ENCODE measurements at regions not wholly inside any gene's neighbourhood (a gene's known extent, or its start where the extent isn't known, plus 50 kb on each side); places are given as distances from the start of the nearest gene placed in this dataset.
"Not testable (repeated sequence)": the region's sequence is repeated elsewhere in the genome, so short reads cannot be mapped to it uniquely, and the experiment has no call there.

DNA sequence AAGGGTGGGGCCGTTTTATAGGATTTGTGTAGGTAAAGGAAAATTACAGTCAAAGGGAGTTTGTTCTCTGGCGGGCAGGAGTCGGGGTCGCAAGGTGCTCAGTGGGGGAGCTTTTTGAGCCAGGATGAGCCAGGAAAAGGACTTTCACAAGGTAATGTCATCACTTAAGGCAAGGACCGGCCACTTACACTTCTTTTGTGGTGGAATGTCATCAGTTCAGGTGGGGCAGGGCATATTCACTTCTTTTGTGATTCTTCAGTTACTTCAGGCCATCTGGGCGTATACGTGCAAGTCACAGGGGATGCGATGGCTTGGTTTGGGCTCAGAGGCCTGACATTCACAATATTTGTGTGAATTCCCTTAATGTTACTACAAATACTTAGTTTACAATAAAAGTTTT is 88.2 kb upstream of the MAP3K7 start:
- not testable (repeated sequence) for DNase-seq

DNA sequence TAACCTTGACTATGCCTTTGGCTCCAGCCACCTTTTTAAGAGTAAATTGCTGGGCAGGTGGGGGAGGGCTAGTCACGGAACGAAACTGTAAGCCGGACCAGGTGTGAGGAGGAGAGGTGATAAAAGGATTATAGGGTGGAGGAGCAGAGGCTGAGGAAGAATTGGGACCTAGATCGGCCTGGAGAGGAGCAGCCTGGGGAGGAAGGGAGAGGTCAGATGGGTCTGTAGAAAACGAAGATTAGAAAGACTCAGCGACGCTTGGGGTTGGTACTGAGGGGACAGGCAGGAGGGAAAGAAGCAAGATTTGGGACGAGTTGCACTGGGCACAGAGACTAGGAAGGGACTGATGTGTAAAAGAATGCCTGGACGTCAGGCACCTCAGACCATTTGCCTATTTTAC is 87.2 kb upstream of the MAP3K7 start:
- not testable (repeated sequence) for DNase-seq

DNA sequence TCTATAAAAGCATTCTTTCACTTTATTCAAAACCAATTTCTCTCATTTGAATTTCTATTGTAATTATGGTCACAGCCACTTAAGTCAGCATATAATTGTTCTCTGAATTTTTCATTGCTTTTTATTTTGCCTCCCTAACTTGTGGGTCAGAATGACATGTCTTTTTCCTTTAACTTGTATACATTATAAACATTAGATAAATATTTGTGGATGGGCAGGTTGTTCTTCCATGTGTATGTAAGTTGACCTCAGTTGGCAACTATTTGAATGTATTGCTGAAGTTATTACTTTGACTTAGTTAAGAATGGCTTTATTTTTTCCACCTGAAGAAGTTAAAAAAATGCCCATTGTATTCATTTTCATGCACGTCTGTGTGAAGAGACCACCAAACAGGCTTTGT is 83.0 kb upstream of the MAP3K7 start:
- no peak for DNase-seq

DNA sequence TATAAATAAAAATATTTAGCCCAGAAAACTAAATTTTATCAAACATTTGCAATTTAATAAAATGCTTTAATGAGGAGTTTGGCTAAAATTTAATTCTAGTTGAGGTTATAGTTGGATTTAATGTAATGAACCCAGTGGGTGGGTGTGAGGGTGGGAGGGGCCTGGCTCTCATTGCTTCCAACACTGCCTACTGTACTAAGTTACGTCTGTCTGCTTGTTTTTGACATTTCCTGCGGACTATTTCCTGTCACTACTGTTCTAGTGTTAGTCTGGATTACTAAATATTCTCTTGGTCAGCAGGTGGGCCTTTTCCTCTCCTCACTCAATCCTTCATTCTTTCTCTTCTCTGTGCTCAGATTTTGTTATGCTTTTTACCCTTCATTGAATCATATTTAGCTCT is 82.5 kb upstream of the MAP3K7 start:
- no peak for DNase-seq

DNA sequence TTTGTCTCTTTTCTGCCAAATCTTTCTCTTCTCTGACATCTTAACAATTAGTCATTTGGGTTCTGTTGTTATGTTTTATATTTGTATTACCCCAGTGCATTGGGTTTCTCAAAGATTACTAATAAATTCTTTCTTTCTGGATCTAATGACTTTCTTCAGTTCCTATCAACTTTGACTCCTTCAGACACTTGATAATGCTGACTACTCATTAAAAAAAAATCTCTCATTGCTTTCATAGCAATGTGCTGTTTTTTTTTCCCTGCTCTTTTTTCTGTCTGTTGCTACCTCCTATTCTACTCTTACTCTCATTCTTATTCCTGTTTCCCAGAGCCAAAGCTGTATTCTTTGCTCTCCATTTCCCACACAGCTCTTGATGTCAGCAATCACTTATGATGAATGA is 81.3 kb upstream of the MAP3K7 start:
- no peak for DNase-seq

DNA sequence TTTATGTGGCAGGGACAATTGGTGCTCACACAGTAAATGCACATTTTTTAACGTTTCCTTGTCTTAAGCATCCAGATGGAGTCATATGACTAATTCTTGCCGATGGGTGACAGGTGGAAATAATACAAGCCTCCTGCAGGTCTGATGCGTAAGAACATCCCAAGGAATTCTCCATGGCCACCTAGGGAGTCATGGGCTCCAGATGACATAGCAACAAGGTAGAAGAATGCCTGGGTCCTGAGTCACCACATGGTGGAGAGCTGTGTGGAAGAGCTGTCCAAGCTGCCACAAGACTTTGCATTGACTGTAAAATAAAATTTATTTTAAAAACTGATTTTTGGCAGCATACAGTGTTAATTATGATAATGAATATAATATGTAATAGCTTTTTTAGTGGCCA is 77.0 kb upstream of the MAP3K7 start:
- DNase-seq = no peak

DNA sequence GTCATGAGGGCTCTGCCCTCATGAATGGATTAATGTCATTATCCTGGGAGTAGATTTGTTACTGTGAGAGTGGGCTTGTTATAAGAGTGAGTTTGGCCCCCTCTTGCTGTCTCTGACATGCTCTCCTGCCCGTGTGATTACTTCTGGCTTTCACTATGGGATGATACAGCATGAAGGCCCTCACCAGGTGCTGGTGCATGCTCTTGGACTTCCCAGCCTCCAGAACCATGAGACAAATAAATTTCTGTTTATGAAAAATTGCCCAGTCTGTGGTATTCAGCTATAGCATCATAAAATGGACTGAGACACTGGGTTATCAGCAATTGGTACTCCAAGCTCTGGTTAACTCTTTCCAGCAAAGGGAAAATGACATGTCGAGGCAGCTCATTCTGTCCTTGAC is 76.2 kb upstream of the MAP3K7 start:
- DNase-seq = no peak

DNA sequence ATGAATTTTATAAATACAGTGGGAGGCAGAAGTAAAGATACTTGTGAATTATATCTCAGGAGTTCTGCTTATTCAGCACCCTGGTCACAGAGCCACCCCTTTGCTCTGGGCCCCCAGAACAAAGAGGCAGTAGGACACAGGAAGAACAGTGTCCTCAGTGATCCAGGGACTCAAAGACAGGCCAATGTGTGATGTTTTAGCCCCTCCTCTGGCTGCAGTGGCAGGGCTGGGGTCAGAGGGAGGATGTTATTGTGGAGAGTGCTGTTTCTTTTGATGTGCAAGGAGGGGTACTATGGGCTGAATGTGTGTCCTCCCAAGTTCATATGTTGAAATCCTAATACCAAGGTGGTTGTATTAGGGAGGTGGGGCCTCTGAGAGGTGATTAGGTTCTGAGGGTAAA is 74.1 kb upstream of the MAP3K7 start:
- no peak for DNase-seq

DNA sequence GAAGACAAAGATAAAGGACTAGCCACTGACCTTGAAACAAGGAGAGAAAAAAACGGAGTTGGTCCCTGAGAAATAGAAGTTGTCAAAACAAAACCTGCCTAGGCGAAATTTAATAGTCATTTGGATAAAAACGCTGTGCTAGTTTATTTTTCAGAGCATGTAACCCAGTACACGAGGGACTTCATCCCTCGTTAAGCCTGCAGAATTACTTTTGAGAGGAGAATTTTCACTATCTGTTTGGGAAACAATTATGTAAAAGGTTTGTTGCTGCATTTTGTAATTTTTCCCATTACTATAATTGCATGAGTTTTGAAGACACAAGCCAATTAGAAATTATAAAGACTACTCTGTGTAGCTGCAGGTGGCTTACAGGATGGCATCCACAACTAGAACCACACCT is 71.6 kb upstream of the MAP3K7 start:
- DNase-seq = no peak

DNA sequence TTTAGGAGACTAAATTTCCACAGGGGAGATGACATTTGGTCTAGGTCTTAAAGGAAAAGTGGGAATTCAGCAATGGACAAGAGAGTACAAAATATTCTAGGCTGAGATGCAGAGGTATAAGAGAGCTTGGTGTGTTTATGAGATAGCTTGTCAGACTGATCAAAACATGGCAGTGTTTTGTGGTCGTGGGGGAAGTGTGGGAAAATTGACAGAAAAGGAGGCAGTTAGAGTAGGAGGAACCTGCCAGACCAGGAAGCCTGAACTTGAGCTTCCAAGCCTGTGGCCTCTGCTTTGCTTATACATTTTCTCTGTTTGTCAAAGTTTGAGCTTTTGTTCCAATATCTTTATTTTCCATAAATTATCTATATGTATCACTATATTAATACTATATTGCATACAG is 69.5 kb upstream of the MAP3K7 start:
- no peak for DNase-seq

DNA sequence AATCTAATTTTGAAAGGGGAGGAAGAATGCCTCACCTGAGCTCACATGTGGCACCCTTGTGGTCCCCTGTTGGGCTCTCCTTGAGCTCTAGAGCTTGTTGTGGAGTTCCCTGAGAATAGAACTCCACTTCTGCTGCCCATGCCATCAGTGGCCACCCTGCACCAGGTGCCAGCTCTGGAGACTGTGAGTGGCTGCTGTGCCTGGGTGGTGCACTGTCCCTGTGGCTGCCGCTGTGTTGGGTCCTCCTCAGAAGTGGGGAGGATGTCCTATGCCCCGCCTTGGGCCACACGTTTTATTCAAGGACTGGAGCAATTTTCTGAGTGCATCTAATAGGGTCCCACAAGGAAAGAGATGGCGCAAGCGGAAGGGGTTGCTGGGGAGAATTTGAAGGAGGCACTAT is 67.9 kb upstream of the MAP3K7 start:
- no peak for DNase-seq

DNA sequence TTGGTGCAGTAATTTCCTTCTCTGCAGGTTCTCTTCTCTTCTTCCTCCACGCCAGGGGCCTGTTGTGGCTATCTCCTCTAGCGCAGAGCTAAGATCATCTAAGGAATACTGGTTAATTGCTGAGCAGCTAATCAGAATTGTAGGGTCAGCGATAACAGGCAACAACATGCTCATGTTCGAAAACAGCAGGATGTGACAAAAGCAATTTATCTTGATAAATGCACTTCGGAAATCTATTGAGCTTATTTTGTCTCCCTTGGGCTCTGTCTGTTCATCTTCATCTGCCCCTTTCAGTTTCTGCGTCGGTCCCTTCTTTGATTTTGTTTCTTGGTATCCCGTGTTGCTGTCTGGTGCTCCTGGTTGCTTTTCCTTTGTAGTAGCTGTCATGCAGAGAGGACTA is 67.3 kb upstream of the MAP3K7 start:
- DNase-seq = no peak

DNA sequence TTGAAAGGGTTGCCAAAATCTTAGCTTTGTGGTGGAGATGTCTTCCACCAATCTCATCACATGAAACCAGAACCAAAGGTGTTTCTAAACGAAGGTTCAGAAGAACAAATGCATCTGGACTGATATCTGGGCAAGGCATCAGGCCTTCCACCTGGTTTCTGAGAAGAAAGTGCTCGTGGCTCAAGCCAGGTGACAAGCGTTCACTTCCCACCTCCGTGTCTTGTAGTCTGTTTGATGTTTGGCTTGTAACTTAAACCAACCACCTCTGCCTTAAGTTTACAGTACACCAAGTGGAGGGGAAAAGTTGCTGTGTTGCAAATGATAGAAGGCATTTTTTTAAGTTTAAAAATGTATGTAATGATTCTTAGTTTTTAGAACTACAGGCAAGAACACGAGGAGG is 66.9 kb upstream of the MAP3K7 start:
- no peak for DNase-seq

DNA sequence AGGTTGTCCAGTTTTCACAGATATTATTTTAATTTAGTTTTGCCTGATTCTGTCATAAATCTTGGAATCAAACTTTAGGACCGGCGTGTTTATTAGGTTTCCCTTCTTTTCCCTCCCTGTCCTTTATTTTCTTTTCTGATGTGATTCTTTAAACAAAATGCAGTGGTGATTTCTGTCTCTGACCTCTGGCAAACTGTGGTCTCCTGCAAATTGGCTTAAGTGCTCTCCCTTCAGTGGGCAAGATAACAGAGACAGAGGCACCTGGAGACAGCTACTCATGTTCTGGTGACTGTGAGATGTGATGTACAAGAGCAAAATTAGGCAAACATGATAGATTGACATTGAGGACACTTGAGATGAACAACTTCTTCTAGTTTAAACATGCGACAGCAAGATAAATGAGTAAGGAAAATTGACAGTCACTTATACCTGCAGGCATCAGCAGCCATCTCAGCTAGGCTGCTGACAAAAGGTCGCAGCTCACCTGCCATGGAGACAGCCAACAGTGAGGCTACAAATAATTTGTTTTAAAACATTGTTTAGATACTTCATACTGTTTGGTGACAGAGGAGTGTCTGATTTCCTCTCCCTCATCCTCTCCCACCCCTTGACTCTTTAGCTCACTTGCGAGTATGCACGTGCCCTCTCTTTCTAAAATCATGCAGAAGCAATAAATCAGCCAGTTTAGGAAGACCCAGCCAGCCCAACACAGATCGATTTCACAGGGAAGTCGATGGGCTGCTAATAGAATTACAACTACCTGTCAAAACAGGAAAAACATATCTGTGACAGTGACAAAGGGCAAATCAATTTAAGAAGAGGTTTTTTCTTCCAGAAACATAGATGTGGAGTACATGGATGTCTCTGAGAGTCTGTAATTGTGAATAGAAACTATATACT is 63.4 kb upstream of the MAP3K7 start:
- no peak for DNase-seq

DNA sequence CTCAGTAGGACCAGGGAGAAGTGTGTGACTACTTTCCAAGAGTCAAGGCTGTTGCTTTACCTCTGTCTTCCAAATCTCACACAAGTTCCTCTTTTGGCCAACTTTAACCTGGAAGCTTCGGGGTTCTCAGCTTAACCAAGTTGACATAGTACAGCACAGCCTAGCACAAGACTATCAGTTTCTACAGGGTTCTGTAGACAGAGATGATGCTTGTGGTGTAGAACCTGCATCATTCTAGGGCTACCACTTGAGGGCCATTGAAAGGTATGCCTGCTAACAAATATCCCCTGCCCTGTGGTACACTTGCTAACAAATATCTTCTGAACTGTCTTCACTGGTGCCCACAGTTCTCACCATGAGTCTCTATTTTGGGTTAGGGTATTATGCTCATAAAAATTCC is 62.0 kb upstream of the MAP3K7 start:
- DNase-seq = no peak

DNA sequence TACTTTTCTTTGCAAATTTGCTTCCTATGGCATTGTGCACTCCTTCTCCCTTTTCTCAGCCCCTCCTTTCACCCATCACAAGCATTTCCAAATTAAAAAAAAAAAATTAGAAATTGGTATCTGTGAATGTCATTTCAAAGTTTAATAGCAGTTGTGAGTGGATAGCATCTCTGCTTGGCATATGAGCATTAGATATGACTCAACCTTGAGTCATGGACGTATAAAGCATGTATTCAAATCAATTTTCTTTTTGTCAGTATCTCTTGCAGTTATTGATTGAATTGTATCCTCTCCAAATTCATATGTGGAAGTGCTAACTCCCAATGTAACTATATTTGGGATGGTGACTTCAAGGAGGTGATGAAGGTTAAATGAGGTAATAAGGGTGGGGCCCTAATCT is 60.1 kb upstream of the MAP3K7 start:
- DNase-seq = no peak

DNA sequence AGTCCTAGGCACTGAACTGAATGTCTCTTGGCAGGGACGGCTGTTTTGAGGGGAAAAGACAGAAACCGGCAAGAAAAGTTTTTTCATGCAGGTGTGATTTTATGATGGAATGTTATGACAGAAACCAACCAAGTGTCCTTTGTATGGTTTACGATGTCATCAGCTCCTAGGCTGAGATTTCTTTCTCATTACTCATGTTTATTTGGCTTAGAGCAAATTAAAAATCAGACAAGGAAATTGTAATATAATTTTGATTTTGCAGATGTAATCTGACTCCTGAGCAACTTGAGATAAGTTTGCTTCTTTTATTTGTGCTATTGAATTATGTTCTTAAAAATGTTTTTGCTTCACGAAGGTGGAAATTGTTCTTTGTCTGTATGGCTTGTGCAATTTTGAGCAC is 58.8 kb upstream of the MAP3K7 start:
- no peak for DNase-seq

DNA sequence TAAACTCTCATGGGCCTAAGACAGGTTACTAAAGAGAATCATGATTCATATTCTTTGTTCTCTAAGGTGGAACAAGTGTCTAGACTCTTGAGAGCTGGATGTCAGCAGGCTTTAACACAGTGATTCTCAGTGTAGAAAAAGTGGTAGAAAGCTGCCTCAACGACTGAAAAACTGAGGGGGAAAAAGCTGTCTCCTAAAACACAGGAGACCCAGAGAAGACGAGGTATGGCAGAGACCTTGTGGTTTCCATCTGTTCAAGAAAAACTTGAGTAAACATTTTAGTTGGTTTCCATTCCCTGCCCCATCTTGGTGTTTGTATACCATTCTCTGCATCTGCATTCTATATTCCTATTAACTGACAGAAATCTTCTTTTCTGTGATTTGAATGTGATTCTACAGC is 57.6 kb upstream of the MAP3K7 start:
- no peak for DNase-seq

DNA sequence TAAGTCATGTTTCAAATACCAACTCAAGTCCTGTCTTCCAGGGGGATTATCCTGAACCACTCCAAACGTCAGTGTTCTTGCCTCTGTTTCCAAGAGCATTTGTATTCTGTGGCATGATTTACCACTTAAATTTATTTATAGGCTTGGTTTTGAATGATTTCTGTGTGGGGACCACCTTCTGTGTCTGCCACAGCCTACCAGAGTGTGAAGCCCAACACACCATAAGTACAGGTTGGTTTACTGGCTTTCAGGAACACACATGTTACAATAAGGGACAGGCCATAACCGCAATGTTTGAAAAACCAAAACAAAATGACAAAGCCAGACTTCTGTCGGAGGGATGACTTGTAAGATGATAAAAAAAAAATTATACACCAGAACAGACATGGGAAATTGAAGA is 56.5 kb upstream of the MAP3K7 start:
- DNase-seq = no peak

DNA sequence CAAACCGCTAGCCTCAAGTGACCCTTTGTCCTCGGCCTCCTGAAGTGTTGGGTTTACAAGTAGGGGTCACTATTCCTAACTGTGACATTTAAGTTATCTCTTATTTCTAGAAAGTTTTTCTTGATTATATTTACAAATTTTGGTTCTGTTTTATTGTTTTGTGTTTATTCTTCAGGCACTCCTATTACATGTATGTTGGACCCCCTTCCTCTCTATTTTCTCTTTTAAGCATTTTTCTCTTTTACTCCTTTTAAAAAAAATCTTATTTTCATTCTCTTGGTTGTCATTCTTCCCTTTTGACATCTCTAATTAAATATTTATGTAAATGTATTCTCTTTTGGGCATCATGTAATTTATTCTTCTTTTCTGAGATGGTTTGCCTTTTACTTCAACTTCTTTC is 50.4 kb upstream of the MAP3K7 start:
- no peak for DNase-seq

Measured in activated CD8-positive, alpha-beta memory T cell treated with anti-CD3 and anti-CD28 coated beads for 24 hours (primary cell).